K562 (cell line): ENCODE measurements at regions not wholly inside any gene's neighbourhood (a gene's known extent, or its start where the extent isn't known, plus 50 kb on each side); places are given as distances from the start of the nearest gene placed in this dataset.
A peak's percentile ranks its signal among the peaks of the same experiment; 100 is the strongest.

Experiments used
- ADNP ChIP-seq: fragments of 200-800 bp; sonication (Bioruptor generic); IDR thresholded peaks from 2 replicates; pipeline ENCODE4 v1.6.1; 2016; ENCODE audit warnings: missing genetic modification characterization, missing compliant biosample characterization
- ATF6 ChIP-seq: sonication (generic); formaldehyde crosslinking; IDR thresholded peaks from 2 replicates; pipeline ENCODE4 v1.4.0; 2020; ENCODE audit warnings: mild to moderate bottlenecking, missing genetic modification reagents
- BCOR ChIP-seq: fragments of 450-650 bp; IDR thresholded peaks from 2 replicates; pipeline ENCODE4 v1.6.1; 2016
- BMI1 ChIP-seq: fragments of 150-350 bp; IDR thresholded peaks from 2 replicates; pipeline ENCODE4 v1.6.1; 2014; ENCODE audit warnings: low read length
- CBX5 ChIP-seq: IDR thresholded peaks from 2 replicates; pipeline ENCODE4 v1.6.1; 2014; ENCODE audit warnings: low read depth, borderline replicate concordance
- CHCHD3 ChIP-seq: fragments of 250-450 bp; sonication (Bioruptor Pico); IDR thresholded peaks from 2 replicates; pipeline ENCODE4 v2.1.2; 2022; ENCODE audit warnings: mild to moderate bottlenecking
- HDAC2 ChIP-seq: fragments of 450-650 bp; IDR thresholded peaks from 2 replicates; pipeline ENCODE4 v1.6.1; 2016; ENCODE audit warnings: mild to moderate bottlenecking
- HINFP ChIP-seq: fragments of 450-650 bp; conservative IDR thresholded peaks from 2 replicates; pipeline ENCODE4 v1.6.1; 2016; ENCODE audit warnings: missing genetic modification characterization, low read depth, mild to moderate bottlenecking, control low read depth, missing compliant biosample characterization
- L3MBTL2 ChIP-seq: fragments of 450-650 bp; IDR thresholded peaks from 2 replicates; pipeline ENCODE4 v1.6.1; 2016; ENCODE audit warnings: mild to moderate bottlenecking, moderate library complexity
- NFE2L1 ChIP-seq: fragments of 450-650 bp; IDR thresholded peaks from 2 replicates; pipeline ENCODE4 v1.6.1; 2016; ENCODE audit warnings: missing genetic modification characterization, low read depth, mild to moderate bottlenecking, missing compliant biosample characterization, moderate library complexity, borderline replicate concordance
- NR2C2 ChIP-seq, 2 experiments: fragments of 200-800 bp in 1 of 2; sonication (Bioruptor generic) in 1 of 2; sonication (generic) in 1 of 2; formaldehyde crosslinking in 1 of 2; IDR thresholded peaks; 2 replicates each; pipeline versions ENCODE4 v1.6.1 to v1.8.0; 2016 to 2022; ENCODE audit warnings: mild to moderate bottlenecking in 1 of 2, missing compliant biosample characterization in 1 of 2, missing genetic modification characterization in 1 of 2, missing genetic modification reagents in 1 of 2
- PKNOX1 ChIP-seq: fragments of 450-650 bp; IDR thresholded peaks from 2 replicates; pipeline ENCODE4 v1.6.1; 2016
- RBM25 ChIP-seq: fragments of 200-400 bp; formaldehyde crosslinking; IDR thresholded peaks from 2 replicates; pipeline ENCODE4 v1.6.1; 2018; ENCODE audit warnings: low read length, low read depth, moderate library complexity; ENCODE audit not compliant: severe bottlenecking
- RNF219 ChIP-seq: fragments of 250-450 bp; sonication (Bioruptor Pico); IDR thresholded peaks from 2 replicates; pipeline ENCODE4 v1.5.0; 2022; ENCODE audit warnings: mild to moderate bottlenecking
- SIN3A ChIP-seq, 2 experiments: fragments of 150-350 bp in 1 of 2; IDR thresholded peaks; 2 replicates each; pipeline ENCODE4 v1.6.1; 2011 to 2016; ENCODE audit warnings: borderline replicate concordance in 2 of 2, low read depth in 2 of 2, low read length in 2 of 2, mild to moderate bottlenecking in 2 of 2, moderate library complexity in 2 of 2; ENCODE audit not compliant: control insufficient read depth in 1 of 2
- SPI1 ChIP-seq: IDR thresholded peaks from 2 replicates; pipeline ENCODE4 v1.6.1; 2011; ENCODE audit warnings: low read depth, low read length, control low read depth, borderline replicate concordance
- VEZF1 ChIP-seq: fragments of 200-800 bp; sonication (Bioruptor generic); IDR thresholded peaks from 2 replicates; pipeline ENCODE4 v1.6.1; 2017; ENCODE audit warnings: missing genetic modification characterization, missing compliant biosample characterization
- ZBTB8A ChIP-seq: fragments of 450-650 bp; IDR thresholded peaks from 2 replicates; pipeline ENCODE4 v1.6.1; 2018; ENCODE audit warnings: mild to moderate bottlenecking, moderate library complexity; ENCODE audit not compliant: partially characterized antibody
- ZNF830 ChIP-seq: fragments of 250-450 bp; sonication (Bioruptor Pico); IDR thresholded peaks from 2 replicates; pipeline ENCODE4 v1.5.0; 2021; ENCODE audit warnings: mild to moderate bottlenecking

GRCh38 chr2:12005886-12006681, 259.7 kb downstream of the LPIN1 start (continued):
- TF ChIP-seq L3MBTL2 (peak; percentile 51; the same call in 1 of the 2 replicates), CHCHD3 (CRISPR knock-in tag) (no peak), ATF6 (CRISPR knock-in tag) (no peak), SIN3A (IDR thresholded peaks at IDR 0.05; ENCODE audit: borderline replicate concordance in 2 of 2, control insufficient read depth in 1 of 2, low read depth in 2 of 2, low read length in 2 of 2) (no peak), RBM25 (peak; percentile 86), NR2C2 (CRISPR knock-in tag; IDR thresholded peaks at IDR 0.05) (no peak), NR2C2 (tag; IDR thresholded peaks at IDR 0.05) (0 out of 2 replicates have a peak, but pooled peaks have one; percentile 15), PKNOX1 (no peak), CBX5 (no peak), BCOR (peak; percentile 79), SPI1 (no peak), ZNF830 (no peak), HINFP (tag) (no peak), HDAC2 (peak; percentile 24; the same call in 1 of the 2 replicates), VEZF1 (CRISPR knock-in tag) (peak; percentile 45; the same call in 1 of the 2 replicates), RNF219 (CRISPR knock-in tag) (no peak), ADNP (tag) (0 out of 2 replicates have a peak, but pooled peaks have one; percentile 33), NFE2L1 (tag) (no peak), ZBTB8A (no peak), BMI1 (no peak)
